Esophagus muscularis mucosa (tissue), 4 donors: ENCODE measurements at regions not wholly inside any gene's neighbourhood (a gene's known extent, or its start where the extent isn't known, plus 50 kb on each side); places are given as distances from the start of the nearest gene placed in this dataset.

Experiments
- DNase-seq: peaks from one replicate; pipeline ENCODE4 v3.0.0-alpha.2; 2017; ENCODE audit errors: extremely low spot score
- H3K27ac ChIP-seq, 4 donors: fragments of 200-600 bp; sonication (generic); replicated peaks in 1 of 4; 1 replicate in 3 of 4; 2 replicates in 1 of 4; pipeline ENCODE4 v1.5.1; 2016 to 2019; ENCODE audit warnings: mild to moderate bottlenecking in 1 of 4
- H3K27me3 ChIP-seq, 4 donors: fragments of 200-600 bp; sonication (generic); one replicate each; pipeline versions ENCODE4 v1.5.1 to v1.6.0; 2016 to 2019
- H3K36me3 ChIP-seq, 4 donors: fragments of 200-600 bp; sonication (generic); one replicate each; pipeline ENCODE4 v1.5.1; 2016 to 2019
- H3K4me1 ChIP-seq, 4 donors: fragments of 200-600 bp; sonication (generic); one replicate each; pipeline ENCODE4 v1.5.1; 2016 to 2019
- H3K4me3 ChIP-seq, 4 donors: fragments of 200-600 bp; sonication (generic); 1 replicate in 2 of 4; 2 replicates in 2 of 4; pipeline ENCODE4 v1.5.1; 2016 to 2019; ENCODE audit warnings: mild to moderate bottlenecking in 4 of 4, moderate library complexity in 1 of 4
- H3K9me3 ChIP-seq, 4 donors: fragments of 200-600 bp; sonication (generic); 1 replicate in 3 of 4; 2 replicates in 1 of 4; pipeline ENCODE4 v1.5.1; 2016 to 2019
- CTCF ChIP-seq, 3 experiments: fragments of 200-600 bp in 2 of 3; fragments of 450-650 bp in 1 of 3; sonication (generic) in 2 of 3; IDR thresholded peaks; one replicate each; pipeline ENCODE4 v1.5.1; 2017 to 2019; ENCODE audit warnings: antibody characterized with exemption in 3 of 3, mild to moderate bottlenecking in 2 of 3, moderate library complexity in 1 of 3
- EP300 ChIP-seq: sonication (generic); formaldehyde crosslinking; IDR thresholded peaks from one replicate; pipeline ENCODE4 v1.6.1; 2017; ENCODE audit warnings: antibody characterized with exemption
- POLR2A ChIP-seq: fragments of 450-650 bp; IDR thresholded peaks from one replicate; pipeline ENCODE4 v1.6.1; 2017; ENCODE audit warnings: antibody characterized with exemption, moderate library complexity, mild to moderate bottlenecking, low read depth
- POLR2AphosphoS5 ChIP-seq, 2 donors: sonication (generic); formaldehyde crosslinking; IDR thresholded peaks; one replicate each; pipeline ENCODE4 v1.6.1; 2017; ENCODE audit warnings: antibody characterized with exemption in 2 of 2
- WGBS: methylation state at CpG from one replicate; pipeline ENCODE4 v1.1.5; 2018; 5-methylcytosine and 5-hydroxymethylcytosine counted together
- intact Hi-C: fragments of 100-400 bp; cut with DNase I; formaldehyde crosslinking; loops from one replicate; pipeline ENCODE4 v1.15.1; 2023

- 62% methylated on average over 1 of the region's 1 CpG for WGBS
- Histone ChIP-seq H3K4me1 (no peaks in the 10 kb centered on the region), H3K27ac (no peak overlapping the region), H3K36me3 (no peaks in the 10 kb centered on the region), H3K9me3 (no peaks in the 10 kb centered on the region), H3K4me3 (no peak overlapping the region), H3K27me3 (no peaks in the 10 kb centered on the region)
- intact Hi-C loops: no loop called here
- DNase-seq: no peak
- no peak for TF ChIP-seq CTCF (IDR thresholded peaks at IDR 0.05)
- no peak for TF ChIP-seq EP300
- TF ChIP-seq POLR2AphosphoS5 (IDR thresholded peaks at IDR 0.05): no peak
- TF ChIP-seq POLR2A: no peak
These were observed 414.6 kb upstream of the HS3ST1 start for GRCh38 chr4:11843340-11843739.

GRCh38 chr4:11842620-11843263, 414.0 kb upstream of the HS3ST1 start:
- TF ChIP-seq EP300 (no peak), CTCF (IDR thresholded peaks at IDR 0.05) (no peak), POLR2A (no peak), POLR2AphosphoS5 (IDR thresholded peaks at IDR 0.05) (no peak)
- Histone ChIP-seq H3K36me3 (no peaks in the 10 kb centered on the region), H3K27ac (no peak overlapping the region), H3K9me3 (no peaks in the 10 kb centered on the region), H3K4me1 (no peaks in the 10 kb centered on the region), H3K4me3 (no peak overlapping the region), H3K27me3 (no peaks in the 10 kb centered on the region)
- DNase-seq: no peak
- WGBS: 95% methylated on average over 1 of the region's 1 CpG
- intact Hi-C loops: no loop called here

DNA sequence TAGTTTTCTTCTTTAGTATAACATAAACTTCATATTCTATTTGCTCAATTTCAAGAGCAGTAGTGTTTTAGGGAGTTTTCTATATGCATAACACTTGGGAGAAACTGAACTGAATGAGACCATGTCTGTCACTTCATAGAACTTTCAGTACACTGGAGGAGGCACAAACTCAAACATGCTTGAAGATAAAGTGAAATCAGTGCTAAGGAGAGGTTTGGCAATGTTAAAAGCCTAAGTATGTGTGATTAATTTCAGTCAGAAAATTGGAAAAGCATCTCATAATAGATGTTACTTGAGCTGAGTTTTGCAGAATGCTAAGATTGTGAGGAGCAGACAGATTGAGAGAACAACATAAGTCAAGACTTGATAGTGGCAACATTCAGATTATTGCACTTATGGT, 411.2 kb upstream of the HS3ST1 start:
- Histone ChIP-seq H3K9me3 (no peaks in the 10 kb centered on the region), H3K27ac (no peak overlapping the region), H3K4me1 (no peaks in the 10 kb centered on the region), H3K36me3 (no peaks in the 10 kb centered on the region), H3K4me3 (no peak overlapping the region), H3K27me3 (no peaks in the 10 kb centered on the region)
- DNase-seq: no peak
- no peak for TF ChIP-seq POLR2AphosphoS5 (IDR thresholded peaks at IDR 0.05)
- no peak for TF ChIP-seq POLR2A
- TF ChIP-seq EP300: no peak
- intact Hi-C loops: no loop called here

DNA sequence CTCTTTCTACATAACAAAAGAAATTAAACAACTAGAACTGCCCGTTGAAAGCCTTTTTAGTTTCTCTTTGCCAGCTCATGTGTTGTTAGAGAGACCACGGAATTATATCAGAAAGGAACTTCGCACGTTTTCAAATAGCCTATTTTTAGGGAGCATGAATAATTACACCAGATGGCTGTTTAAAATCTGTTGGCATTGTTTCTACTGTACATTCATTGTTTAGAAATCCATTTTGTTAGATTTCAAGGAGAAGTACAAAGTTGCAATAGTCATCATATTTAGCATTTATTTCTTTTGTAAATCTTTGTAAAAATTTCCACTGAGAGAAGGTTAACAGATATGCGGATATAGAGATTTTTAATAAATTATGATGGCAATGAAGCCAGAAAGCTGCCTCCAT, 403.0 kb upstream of the HS3ST1 start:
- no peak overlapping the region for H3K27ac ChIP-seq
- H3K4me1 ChIP-seq: peaks cover 0 to 5% (median 0%) of the 10 kb centered on the region in 4 donors
- intact Hi-C loops: no loop called here
- WGBS: 12% methylated on average over 5 of the region's 5 CpGs
- no peaks in the 10 kb centered on the region for H3K27me3 ChIP-seq
- TF ChIP-seq POLR2AphosphoS5 (IDR thresholded peaks at IDR 0.05) (no peak), EP300 (no peak), CTCF (IDR thresholded peaks at IDR 0.05) (no peak), POLR2A (no peak)
- DNase-seq: no peak
- no peaks in the 10 kb centered on the region for H3K9me3 ChIP-seq
- no peak overlapping the region for H3K4me3 ChIP-seq
- no peaks in the 10 kb centered on the region for H3K36me3 ChIP-seq

GRCh38 chr4:11824566-11824965, 395.9 kb upstream of the HS3ST1 start:
- TF ChIP-seq EP300 (no peak), CTCF (IDR thresholded peaks at IDR 0.05) (no peak), POLR2AphosphoS5 (IDR thresholded peaks at IDR 0.05) (no peak), POLR2A (no peak)
- intact Hi-C loops: no loop called here
- H3K4me3 ChIP-seq: no peak overlapping the region
- no peaks in the 10 kb centered on the region for H3K36me3 ChIP-seq
- H3K9me3 ChIP-seq: peaks cover 0 to 3% (median 0%) of the 10 kb centered on the region in 4 donors
- no peak overlapping the region for H3K27ac ChIP-seq
- no peak for DNase-seq
- no peaks in the 10 kb centered on the region for H3K4me1 ChIP-seq
- H3K27me3 ChIP-seq: no peaks in the 10 kb centered on the region
- 81% methylated on average over 2 of the region's 2 CpGs for WGBS
